Mesothelial cell of epicardium (in vitro differentiated cells): ENCODE measurements at regions not wholly inside any gene's neighbourhood (a gene's known extent, or its start where the extent isn't known, plus 50 kb on each side); places are given as distances from the start of the nearest gene placed in this dataset.

Experiments
- DNase-seq, 2 experiments: peaks; one replicate each; pipeline ENCODE4 v3.0.0; 2021; ENCODE audit warnings: low spot score in 2 of 2; ENCODE audit not compliant: unreplicated experiment in 2 of 2
- H3K27ac Mint-ChIP-seq: 2 replicates; pipeline ENCODE4 v1.8.0; 2021; ENCODE audit warnings: mixed read lengths
- H3K27me3 Mint-ChIP-seq: 2 replicates; pipeline ENCODE4 v1.8.0; 2021; ENCODE audit warnings: low read depth, mixed read lengths
- H3K36me3 Mint-ChIP-seq: 2 replicates; pipeline ENCODE4 v1.8.0; 2021; ENCODE audit warnings: mixed read lengths
- H3K4me1 Mint-ChIP-seq: 2 replicates; pipeline ENCODE4 v1.8.0; 2021; ENCODE audit warnings: mixed read lengths
- H3K4me3 Mint-ChIP-seq: 2 replicates; pipeline ENCODE4 v1.8.0; 2021; ENCODE audit warnings: mild to moderate bottlenecking, moderate library complexity, mixed read lengths
- H3K9me3 Mint-ChIP-seq: 2 replicates; pipeline ENCODE4 v1.8.0; 2021; ENCODE audit warnings: mixed read lengths
- CTCF ChIP-seq: fragments of 200-600 bp; sonication (generic); IDR thresholded peaks from one replicate; pipeline ENCODE4 v1.5.0; 2021; ENCODE audit warnings: antibody characterized with exemption; ENCODE audit not compliant: unreplicated experiment

GRCh38 chr3:118540826-118541225 is 493.8 kb downstream of the IGSF11 start:
- H3K4me1 Mint-ChIP-seq = peaks cover 9% of the 10 kb centered on the region
- no peak for TF ChIP-seq CTCF
- H3K9me3 Mint-ChIP-seq = no peaks in the 10 kb centered on the region
- DNase-seq = no peak
- H3K36me3 Mint-ChIP-seq = no peaks in the 10 kb centered on the region
- H3K4me3 Mint-ChIP-seq = no peak overlapping the region
- no peak overlapping the region for H3K27ac Mint-ChIP-seq
- no peaks in the 10 kb centered on the region for H3K27me3 Mint-ChIP-seq

GRCh38 chr3:118541796-118542195 is 492.9 kb downstream of the IGSF11 start:
- Mint-ChIP-seq H3K27ac (no peak overlapping the region), H3K4me1 (peaks cover 9% of the 10 kb centered on the region), H3K9me3 (no peaks in the 10 kb centered on the region), H3K36me3 (no peaks in the 10 kb centered on the region), H3K4me3 (no peak overlapping the region), H3K27me3 (no peaks in the 10 kb centered on the region)
- TF ChIP-seq CTCF = no peak
- DNase-seq = no peak

- H3K27me3 Mint-ChIP-seq = no peaks in the 10 kb centered on the region
- H3K27ac Mint-ChIP-seq = no peak overlapping the region
- H3K9me3 Mint-ChIP-seq = no peaks in the 10 kb centered on the region
- peaks cover 9% of the 10 kb centered on the region for H3K4me1 Mint-ChIP-seq
- no peak for DNase-seq
- TF ChIP-seq CTCF = no peak
- no peak overlapping the region for H3K4me3 Mint-ChIP-seq
- H3K36me3 Mint-ChIP-seq = no peaks in the 10 kb centered on the region
Observed at GRCh38 chr3:118543832-118544231, 490.8 kb downstream of the IGSF11 start.

GRCh38 chr3:118544458-118544857 is 490.2 kb downstream of the IGSF11 start:
- Mint-ChIP-seq H3K27me3 (no peaks in the 10 kb centered on the region), H3K9me3 (no peaks in the 10 kb centered on the region), H3K4me3 (no peak overlapping the region), H3K36me3 (no peaks in the 10 kb centered on the region), H3K4me1 (peaks cover 9% of the 10 kb centered on the region), H3K27ac (no peak overlapping the region)
- TF ChIP-seq CTCF = no peak
- no peak for DNase-seq

- Mint-ChIP-seq H3K4me1 (no peaks in the 10 kb centered on the region), H3K27me3 (no peaks in the 10 kb centered on the region), H3K36me3 (no peaks in the 10 kb centered on the region), H3K27ac (no peak overlapping the region), H3K9me3 (no peaks in the 10 kb centered on the region), H3K4me3 (no peak overlapping the region)
- TF ChIP-seq CTCF = no peak
- DNase-seq = no peak
Observed at GRCh38 chr3:118548434-118548833, 486.2 kb downstream of the IGSF11 start.

GRCh38 chr3:118550122-118550521 is 484.5 kb downstream of the IGSF11 start:
- Mint-ChIP-seq H3K4me1 (no peaks in the 10 kb centered on the region), H3K27ac (no peak overlapping the region), H3K27me3 (no peaks in the 10 kb centered on the region), H3K9me3 (no peaks in the 10 kb centered on the region), H3K36me3 (no peaks in the 10 kb centered on the region), H3K4me3 (no peak overlapping the region)
- DNase-seq = no peak
- no peak for TF ChIP-seq CTCF
